ENCODE measurements at regions not wholly inside any gene's neighbourhood (a gene's known extent, or its start where the extent isn't known, plus 50 kb on each side); places are given as distances from the start of the nearest gene placed in this dataset.

- no peaks in the 10 kb centered on the region for H3K4me1 ChIP-seq
- intact Hi-C loops (cut with DNase I): no loop called here
- no peak overlapping the region for H3K4me3 ChIP-seq
- DNase-seq: no peak
- H3K27me3 ChIP-seq: no peaks in the 10 kb centered on the region
- ATAC-seq: no peak
- no peak for TF ChIP-seq POLR2A (IDR thresholded peaks at IDR 0.05)
- TF ChIP-seq CTCF (IDR thresholded peaks at IDR 0.05): no peak
- H3K27ac ChIP-seq: no peak overlapping the region
- H3K36me3 ChIP-seq: no peaks in the 10 kb centered on the region
- no peaks in the 10 kb centered on the region for H3K9me3 ChIP-seq
- 67% methylated on average over 4 of the region's 4 CpGs for WGBS (ENCODE audit: insufficient coverage, low coverage, low lambda C conversion rate, missing lambda C conversion rate)
These were observed 254.0 kb upstream of the ATXN7L3B start for GRCh38 chr12:74283646-74284045.

GRCh38 chr12:74285773-74286172 lies 251.9 kb upstream of the ATXN7L3B start:
- Histone ChIP-seq H3K4me1 (no peaks in the 10 kb centered on the region), H3K27ac (no peak overlapping the region), H3K27me3 (no peaks in the 10 kb centered on the region), H3K4me3 (no peak overlapping the region), H3K9me3 (no peaks in the 10 kb centered on the region), H3K36me3 (no peaks in the 10 kb centered on the region)
- intact Hi-C loops (cut with DNase I): no loop called here
- no peak for ATAC-seq
- 67% methylated on average over 2 of the region's 2 CpGs for WGBS (ENCODE audit: insufficient coverage, low coverage, low lambda C conversion rate, missing lambda C conversion rate)
- no peak for DNase-seq
- TF ChIP-seq CTCF (IDR thresholded peaks at IDR 0.05) (no peak), POLR2A (IDR thresholded peaks at IDR 0.05) (no peak)

- Histone ChIP-seq H3K27me3 (no peaks in the 10 kb centered on the region), H3K27ac (no peak overlapping the region), H3K4me1 (no peaks in the 10 kb centered on the region), H3K9me3 (no peaks in the 10 kb centered on the region), H3K4me3 (no peak overlapping the region), H3K36me3 (no peaks in the 10 kb centered on the region)
- ATAC-seq (no peak), DNase-seq (no peak)
- no peak for TF ChIP-seq POLR2A (IDR thresholded peaks at IDR 0.05)
- no peak for TF ChIP-seq CTCF (IDR thresholded peaks at IDR 0.05)
- WGBS (ENCODE audit: insufficient coverage, low coverage, low lambda C conversion rate, missing lambda C conversion rate): 13% methylated on average over 1 of the region's 1 CpG
- intact Hi-C loops (cut with DNase I): no loop called here
These were observed 251.4 kb upstream of the ATXN7L3B start for GRCh38 chr12:74286254-74286653.

GRCh38 chr12:74292351-74293194 lies 245.1 kb upstream of the ATXN7L3B start:
- Histone ChIP-seq H3K4me3 (no peak overlapping the region), H3K4me1 (no peaks in the 10 kb centered on the region), H3K27me3 (no peaks in the 10 kb centered on the region), H3K36me3 (no peaks in the 10 kb centered on the region), H3K9me3 (no peaks in the 10 kb centered on the region), H3K27ac (no peak overlapping the region)
- intact Hi-C loops (cut with DNase I): no loop called here
- TF ChIP-seq POLR2A (IDR thresholded peaks at IDR 0.05) (no peak), CTCF (IDR thresholded peaks at IDR 0.05) (no peak)
- peak in 1 of 4 donors; percentile 31 for ATAC-seq
- 95% methylated on average over 11 of the region's 30 CpGs for WGBS (ENCODE audit: insufficient coverage, low coverage, low lambda C conversion rate, missing lambda C conversion rate)
- peak in 1 of 3 donors; percentile 52 for DNase-seq
